Right lobe of liver (tissue), 6 donors: ENCODE measurements at regions not wholly inside any gene's neighbourhood (a gene's known extent, or its start where the extent isn't known, plus 50 kb on each side); places are given as distances from the start of the nearest gene placed in this dataset.
"Not testable (repeated sequence)": the region's sequence is repeated elsewhere in the genome, so short reads cannot be mapped to it uniquely, and the experiment has no call there.

Experiments used
- ATAC-seq, 4 donors: fragments of 200-7000 bp; cut with Tn5 transposase; one replicate each; pipeline ENCODE4 v1.9.1; 2020; ENCODE audit warnings: mild to moderate bottlenecking in 4 of 4, moderate library complexity in 4 of 4
- DNase-seq, 3 donors: peaks; one replicate each; pipeline ENCODE4 v3.0.0-alpha.2; 2020
- H3K27ac ChIP-seq, 3 donors: fragments of 200-600 bp; one replicate each; pipeline ENCODE4 v1.8.0; 2022
- H3K27me3 ChIP-seq, 2 donors: fragments of 200-600 bp; one replicate each; pipeline ENCODE4 v1.8.0; 2022
- H3K36me3 ChIP-seq, 4 donors: fragments of 200-600 bp; sonication (generic) in 1 of 4; one replicate each; pipeline versions ENCODE4 v1.5.1 to v1.8.0; 2017 to 2022; ENCODE audit warnings: control low read depth in 1 of 4
- H3K4me1 ChIP-seq, 4 donors: fragments of 200-600 bp; sonication (generic) in 1 of 4; one replicate each; pipeline versions ENCODE4 v1.5.1 to v1.8.0; 2017 to 2022; ENCODE audit warnings: control low read depth in 1 of 4
- H3K4me3 ChIP-seq, 3 donors: fragments of 200-600 bp; one replicate each; pipeline ENCODE4 v1.8.0; 2022
- H3K9me3 ChIP-seq, 4 donors: fragments of 200-600 bp; sonication (generic) in 1 of 4; one replicate each; pipeline versions ENCODE4 v1.5.1 to v1.8.0; 2017 to 2022; ENCODE audit warnings: control low read depth in 1 of 4
- POLR2A ChIP-seq: fragments of 450-650 bp; IDR thresholded peaks from one replicate; pipeline ENCODE4 v1.6.1; 2017; ENCODE audit warnings: antibody characterized with exemption, mild to moderate bottlenecking
- WGBS: methylation state at CpG from one replicate; pipeline ENCODE4 v1.1.6; 2018; ENCODE audit warnings: low coverage, low lambda C conversion rate; ENCODE audit not compliant: insufficient coverage; ENCODE audit errors: missing lambda C conversion rate; 5-methylcytosine and 5-hydroxymethylcytosine counted together
- intact Hi-C, 2 donors: fragments of 100-400 bp; cut with DNase I; formaldehyde crosslinking; loops; one replicate each; pipeline versions ENCODE4 v1.11.2 to v1.14.1; 2022
- TF ChIP-seq, protein P1 (sequence below), 4 donors: fragments of 200-600 bp in 3 of 4; fragments of 450-650 bp in 1 of 4; IDR thresholded peaks; one replicate each; pipeline versions ENCODE4 v1.5.1 to v1.8.0; 2016 to 2022; ENCODE audit warnings: antibody characterized with exemption in 4 of 4, mild to moderate bottlenecking in 2 of 4
- donor health status: DM: no; HTN: yes; CAD: no.
- donor health status: DM: no; HTN: no; CAD: no.
- donor health status: DM: no; HTN: no; CAD: no.
- donor health status: DM: no; HTN: yes; CAD: no.
- donor health status: DM: no; HTN: yes; CAD: no.

DNA sequence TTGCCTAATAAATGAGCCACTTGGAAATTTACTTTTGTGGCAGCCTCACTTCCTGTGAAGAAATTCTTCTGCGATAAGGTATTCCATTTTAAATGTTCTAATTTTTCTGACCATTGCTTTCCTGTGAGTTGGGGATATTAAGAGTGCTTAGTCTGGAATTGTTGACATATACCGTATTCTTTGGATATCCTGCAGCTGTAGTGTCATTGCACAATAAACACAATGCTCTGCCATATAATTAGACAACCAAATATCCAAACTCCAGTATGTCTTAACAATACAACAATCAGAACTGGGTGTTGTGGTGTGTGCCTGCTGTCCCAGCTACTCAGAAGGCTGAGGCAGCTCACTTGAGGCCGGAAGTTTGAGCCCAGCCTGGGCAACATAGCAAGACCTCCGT is 99.4 kb downstream of the LUZP4 start:
- Histone ChIP-seq H3K4me3 (no peak overlapping the region), H3K4me1 (peaks cover 0 to 5% (median 0%) of the 10 kb centered on the region in 4 donors), H3K27me3 (peaks cover 0 to 4% of the 10 kb centered on the region in 2 donors), H3K27ac (no peak overlapping the region), H3K36me3 (no peaks in the 10 kb centered on the region), H3K9me3 (no peaks in the 10 kb centered on the region)
- ATAC-seq (peak in 3 of 4 donors; percentile 13 to 38 (median 15)), DNase-seq (no peak)
- intact Hi-C loops = no loop called here
- 56% methylated on average over 4 of the region's 4 CpGs for WGBS
- TF ChIP-seq POLR2A = no peak
- TF ChIP-seq, protein P1, sequence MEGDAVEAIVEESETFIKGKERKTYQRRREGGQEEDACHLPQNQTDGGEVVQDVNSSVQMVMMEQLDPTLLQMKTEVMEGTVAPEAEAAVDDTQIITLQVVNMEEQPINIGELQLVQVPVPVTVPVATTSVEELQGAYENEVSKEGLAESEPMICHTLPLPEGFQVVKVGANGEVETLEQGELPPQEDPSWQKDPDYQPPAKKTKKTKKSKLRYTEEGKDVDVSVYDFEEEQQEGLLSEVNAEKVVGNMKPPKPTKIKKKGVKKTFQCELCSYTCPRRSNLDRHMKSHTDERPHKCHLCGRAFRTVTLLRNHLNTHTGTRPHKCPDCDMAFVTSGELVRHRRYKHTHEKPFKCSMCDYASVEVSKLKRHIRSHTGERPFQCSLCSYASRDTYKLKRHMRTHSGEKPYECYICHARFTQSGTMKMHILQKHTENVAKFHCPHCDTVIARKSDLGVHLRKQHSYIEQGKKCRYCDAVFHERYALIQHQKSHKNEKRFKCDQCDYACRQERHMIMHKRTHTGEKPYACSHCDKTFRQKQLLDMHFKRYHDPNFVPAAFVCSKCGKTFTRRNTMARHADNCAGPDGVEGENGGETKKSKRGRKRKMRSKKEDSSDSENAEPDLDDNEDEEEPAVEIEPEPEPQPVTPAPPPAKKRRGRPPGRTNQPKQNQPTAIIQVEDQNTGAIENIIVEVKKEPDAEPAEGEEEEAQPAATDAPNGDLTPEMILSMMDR (IDR thresholded peaks at IDR 0.05) = no peak

DNA sequence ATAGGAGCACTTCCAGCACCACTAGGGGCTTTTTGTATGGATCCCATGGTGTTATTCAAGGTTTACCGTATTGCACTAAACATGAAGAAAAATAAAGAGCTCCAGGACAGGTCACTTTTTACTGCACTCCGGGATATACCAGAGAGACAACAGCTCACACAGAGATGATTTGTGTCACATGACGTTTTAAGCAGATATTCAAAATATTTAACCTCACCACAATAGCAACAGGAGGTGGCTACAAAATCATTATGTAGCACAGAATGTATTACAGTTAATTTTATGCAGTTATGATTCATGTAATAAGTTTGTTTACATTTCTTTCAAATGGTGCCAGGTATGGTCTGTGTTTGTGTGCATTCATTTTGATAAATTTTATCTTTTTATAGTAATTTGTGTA is 100.6 kb downstream of the LUZP4 start:
- H3K4me3 ChIP-seq = no peak overlapping the region
- H3K36me3 ChIP-seq = no peaks in the 10 kb centered on the region
- H3K27ac ChIP-seq = no peak overlapping the region
- H3K9me3 ChIP-seq = no peaks in the 10 kb centered on the region
- 64% methylated on average over 3 of the region's 3 CpGs for WGBS
- intact Hi-C loops = no loop called here
- no peak for ATAC-seq
- peaks cover 0 to 5% (median 0%) of the 10 kb centered on the region in 4 donors for H3K4me1 ChIP-seq
- H3K27me3 ChIP-seq = peaks cover 0 to 4% of the 10 kb centered on the region in 2 donors
- DNase-seq = no peak
- TF ChIP-seq POLR2A = no peak
- TF ChIP-seq, protein P1 (IDR thresholded peaks at IDR 0.05) = no peak

DNA sequence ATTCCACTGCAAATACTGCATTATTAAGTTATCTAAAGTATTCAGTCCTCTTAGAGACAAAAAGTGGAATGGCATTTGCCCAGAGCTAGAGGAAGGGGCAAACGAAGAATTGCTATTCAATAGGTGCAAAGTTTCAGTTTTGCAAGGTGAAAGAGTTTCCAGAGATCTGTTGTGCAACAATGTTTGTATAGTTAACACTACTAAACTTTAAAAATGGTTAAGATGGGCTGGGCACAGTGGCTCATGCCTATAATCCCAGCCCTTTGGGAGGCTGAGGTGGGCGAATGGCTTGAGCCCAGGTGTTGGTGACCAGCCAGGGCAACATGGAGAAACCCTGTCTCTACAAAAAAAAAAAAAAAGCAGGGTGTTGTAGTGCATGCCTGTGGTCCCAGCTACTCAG is 102.5 kb downstream of the LUZP4 start:
- H3K27me3 ChIP-seq = peaks cover 0 to 4% of the 10 kb centered on the region in 2 donors
- H3K9me3 ChIP-seq = no peaks in the 10 kb centered on the region
- WGBS = 24% methylated on average over 2 of the region's 2 CpGs
- peak; percentile 65 to 86 (median 72) for ATAC-seq
- H3K4me1 ChIP-seq = peaks cover 0 to 5% (median 0%) of the 10 kb centered on the region in 4 donors
- no peak overlapping the region for H3K4me3 ChIP-seq
- intact Hi-C loops = no loop called here
- DNase-seq = peak in 1 of 3 donors; percentile 31
- H3K36me3 ChIP-seq = no peaks in the 10 kb centered on the region
- TF ChIP-seq POLR2A = no peak
- TF ChIP-seq, protein P1 (IDR thresholded peaks at IDR 0.05) = no peak
- H3K27ac ChIP-seq = peak overlapping the region in 1 of 3 donors; percentile 34

DNA sequence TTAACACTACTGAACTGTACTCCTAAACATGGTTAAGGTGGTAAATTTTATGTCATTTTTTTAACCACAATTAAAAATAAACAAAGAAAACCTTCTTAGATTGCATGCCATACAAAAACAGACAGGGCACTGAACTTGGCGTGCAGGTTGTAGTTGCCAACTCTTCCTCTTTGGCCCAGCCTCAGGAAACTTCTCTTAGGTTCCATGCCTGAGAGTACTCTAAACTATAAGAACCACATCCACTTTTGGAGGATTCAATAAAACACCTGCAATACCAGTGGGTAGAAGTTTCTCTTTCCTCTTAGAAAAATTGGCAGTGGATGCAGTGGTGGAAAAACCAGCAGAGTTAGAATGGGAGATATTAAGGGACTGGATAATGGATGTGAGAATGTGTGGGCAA is 103.4 kb downstream of the LUZP4 start:
- H3K4me1 ChIP-seq = peaks cover 0 to 5% (median 0%) of the 10 kb centered on the region in 4 donors
- TF ChIP-seq, protein P1 (IDR thresholded peaks at IDR 0.05) = no peak
- TF ChIP-seq POLR2A = no peak
- intact Hi-C loops = no loop called here
- peaks cover 0 to 4% of the 10 kb centered on the region in 2 donors for H3K27me3 ChIP-seq
- 39% methylated on average over 1 of the region's 1 CpG for WGBS
- peak overlapping the region in 1 of 3 donors; percentile 34 for H3K27ac ChIP-seq
- H3K9me3 ChIP-seq = no peaks in the 10 kb centered on the region
- ATAC-seq = peak; percentile 40 to 72 (median 48)
- DNase-seq = peak in 1 of 3 donors; percentile 41
- no peak overlapping the region for H3K4me3 ChIP-seq
- H3K36me3 ChIP-seq = no peaks in the 10 kb centered on the region

DNA sequence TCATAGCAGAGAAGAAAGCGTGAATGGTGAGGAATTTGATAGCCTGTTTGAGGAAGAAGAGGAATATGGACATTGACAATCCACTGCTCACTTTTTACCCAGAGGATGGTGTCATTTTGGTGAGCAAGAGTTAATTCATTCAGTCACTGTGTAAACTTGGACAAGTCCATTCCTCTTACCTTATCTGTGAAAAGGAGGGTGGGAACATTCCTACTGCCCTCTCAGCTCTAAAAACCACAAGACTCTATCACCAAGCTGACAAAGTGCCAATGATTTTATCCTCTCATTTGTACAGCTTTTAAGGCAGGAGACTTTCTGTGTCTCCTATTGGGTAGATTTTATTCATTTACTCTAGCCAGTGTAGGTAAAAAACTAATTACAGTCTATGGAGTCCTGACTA is 103.8 kb downstream of the LUZP4 start:
- H3K4me1 ChIP-seq = peaks cover 0 to 5% (median 0%) of the 10 kb centered on the region in 4 donors
- H3K9me3 ChIP-seq = no peaks in the 10 kb centered on the region
- no peak overlapping the region for H3K27ac ChIP-seq
- 58% methylated on average over 1 of the region's 1 CpG for WGBS
- TF ChIP-seq, protein P1 (IDR thresholded peaks at IDR 0.05) = no peak
- TF ChIP-seq POLR2A = no peak
- intact Hi-C loops = no loop called here
- H3K4me3 ChIP-seq = no peak overlapping the region
- DNase-seq (no peak), ATAC-seq (peak in 2 of 4 donors; percentile 17 to 69)
- H3K27me3 ChIP-seq = peaks cover 0 to 4% of the 10 kb centered on the region in 2 donors
- no peaks in the 10 kb centered on the region for H3K36me3 ChIP-seq

DNA sequence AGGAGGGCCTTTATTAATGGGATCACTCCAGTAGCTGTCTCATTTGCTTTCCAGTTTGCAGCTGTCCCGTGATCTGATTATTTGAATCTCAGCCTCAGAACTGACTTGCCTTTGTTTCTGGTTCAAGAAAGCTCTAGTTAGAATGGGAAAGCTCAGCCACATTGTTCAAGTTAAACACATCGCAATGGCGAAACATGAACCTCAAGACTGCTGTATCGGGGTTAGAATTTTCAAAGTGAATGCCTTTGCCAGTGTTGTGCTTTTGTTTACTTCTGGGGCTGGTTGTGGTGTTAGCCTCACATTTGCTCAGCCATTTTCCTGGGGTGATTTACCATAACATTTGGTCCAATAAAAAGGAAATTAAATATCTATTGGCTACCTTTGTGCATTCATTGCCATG is 105.3 kb downstream of the LUZP4 start:
- WGBS = 82% methylated on average over 3 of the region's 4 CpGs
- H3K27me3 ChIP-seq, DNase-seq, H3K4me1 ChIP-seq, intact Hi-C loops, H3K27ac ChIP-seq, H3K36me3 ChIP-seq, H3K9me3 ChIP-seq, H3K4me3 ChIP-seq, ATAC-seq: not testable (repeated sequence)
